AG04450 (cell line): ENCODE measurements at regions not wholly inside any gene's neighbourhood (a gene's known extent, or its start where the extent isn't known, plus 50 kb on each side); places are given as distances from the start of the nearest gene placed in this dataset.

Experiments
- CTCF ChIA-PET: fragments of 300-600, 350-600 bp; formaldehyde crosslinking; extraction: SDS; loops from one replicate; lab custom pipeline; 2022; ENCODE audit warnings: antibody characterized with exemption, inconsistent platforms; lab: Charles Lee
- POLR2A ChIA-PET: fragments of 350-600 bp; formaldehyde crosslinking; extraction: SDS; loops from one replicate; lab custom pipeline; 2021; ENCODE audit warnings: antibody characterized with exemption, inconsistent platforms; lab: Yijun Ruan, JAX
- DNase-seq: peaks from one replicate; pipeline ENCODE4 v3.0.0-alpha.2; 2011; ENCODE audit warnings: low read depth, low spot score
- H3K27ac ChIP-seq: one replicate; pipeline ENCODE4 v1.5.1; 2012; ENCODE audit warnings: low read depth, low read length, control low read depth
- H3K27me3 ChIP-seq: one replicate; pipeline ENCODE4 v1.6.0; 2012; ENCODE audit warnings: low read length; ENCODE audit not compliant: control insufficient read depth, insufficient read depth
- H3K4me3 ChIP-seq: 2 replicates; pipeline ENCODE4 v1.5.1; 2011; ENCODE audit warnings: mild to moderate bottlenecking, low read depth, low read length, control low read depth
- H3K9me3 ChIP-seq: 2 replicates; pipeline ENCODE4 v1.5.1; 2012; ENCODE audit warnings: low read length; ENCODE audit not compliant: control insufficient read depth, insufficient read depth
- CTCF ChIP-seq: IDR thresholded peaks from 2 replicates; pipeline ENCODE4 v1.5.1; 2011; ENCODE audit warnings: low read depth, low read length, control low read depth, inconsistent platforms

GRCh38 chr9:73470766-73471165 is 319.1 kb downstream of the ANXA1 start:
- no peak for DNase-seq
- TF ChIP-seq CTCF: no peak
- CTCF ChIA-PET: no interaction called here
- Histone ChIP-seq H3K4me3 (no peak overlapping the region), H3K9me3 (peaks cover 19% of the 10 kb centered on the region), H3K27ac (no peak overlapping the region), H3K27me3 (no peaks in the 10 kb centered on the region)
- POLR2A ChIA-PET: no interaction called here

DNA sequence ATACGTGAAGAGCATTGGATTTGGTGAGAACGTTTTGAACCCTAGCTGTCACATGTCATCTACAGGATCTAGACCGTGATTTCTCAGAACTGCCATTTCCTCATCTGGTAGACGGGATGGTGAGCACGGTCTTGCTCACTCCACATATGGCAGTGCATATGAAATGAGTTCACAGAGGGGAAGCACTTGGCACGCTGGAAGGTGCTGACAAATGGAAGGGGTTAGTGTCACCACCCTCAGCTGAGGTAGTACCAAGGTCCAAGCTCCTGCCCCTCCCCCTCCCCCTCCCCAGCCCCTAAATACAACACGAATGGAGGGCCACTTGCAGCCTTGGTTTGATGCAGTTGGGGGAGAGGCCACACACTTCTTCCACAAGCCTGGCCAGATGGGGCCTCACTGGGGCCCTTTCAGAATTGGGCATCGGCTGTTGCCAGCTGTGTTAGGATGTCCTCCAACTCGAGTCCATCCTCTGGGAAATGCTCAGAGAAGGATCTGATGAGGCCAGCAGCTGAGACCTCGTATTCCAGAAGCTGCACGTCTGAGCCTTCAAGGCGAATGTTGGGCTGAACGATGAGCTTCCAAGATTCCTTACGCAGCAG is 322.4 kb downstream of the ANXA1 start:
- no peak for TF ChIP-seq CTCF
- H3K4me3 ChIP-seq: no peak overlapping the region
- no peaks in the 10 kb centered on the region for H3K27me3 ChIP-seq
- no peak overlapping the region for H3K27ac ChIP-seq
- H3K9me3 ChIP-seq: peaks cover 22% of the 10 kb centered on the region
- CTCF ChIA-PET: no interaction called here
- POLR2A ChIA-PET: no interaction called here
- no peak for DNase-seq

DNA sequence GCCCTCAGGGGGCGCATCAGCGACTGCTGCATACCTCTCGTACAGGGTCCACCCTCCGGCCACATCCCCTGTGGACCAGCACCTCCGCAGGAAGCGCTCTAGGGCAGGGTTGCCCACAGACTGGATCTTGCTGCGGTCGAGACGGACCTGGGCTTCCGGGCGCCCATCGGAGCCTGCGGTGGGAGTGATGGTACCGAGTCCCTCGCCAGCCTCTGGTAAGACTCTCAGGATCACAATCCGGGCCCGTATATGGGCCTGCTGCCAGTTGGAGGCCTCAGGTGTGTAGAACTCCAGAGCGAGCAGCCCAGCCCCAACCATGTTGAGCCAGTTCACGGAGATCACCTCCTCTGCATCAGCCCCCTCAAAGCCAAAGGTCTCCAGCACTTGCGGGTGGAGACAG is 323.0 kb downstream of the ANXA1 start:
- H3K27ac ChIP-seq: no peak overlapping the region
- peaks cover 22% of the 10 kb centered on the region for H3K9me3 ChIP-seq
- H3K4me3 ChIP-seq: no peak overlapping the region
- no peaks in the 10 kb centered on the region for H3K27me3 ChIP-seq
- POLR2A ChIA-PET: no interaction called here
- no peak for DNase-seq
- TF ChIP-seq CTCF: no peak
- CTCF ChIA-PET: no interaction called here

DNA sequence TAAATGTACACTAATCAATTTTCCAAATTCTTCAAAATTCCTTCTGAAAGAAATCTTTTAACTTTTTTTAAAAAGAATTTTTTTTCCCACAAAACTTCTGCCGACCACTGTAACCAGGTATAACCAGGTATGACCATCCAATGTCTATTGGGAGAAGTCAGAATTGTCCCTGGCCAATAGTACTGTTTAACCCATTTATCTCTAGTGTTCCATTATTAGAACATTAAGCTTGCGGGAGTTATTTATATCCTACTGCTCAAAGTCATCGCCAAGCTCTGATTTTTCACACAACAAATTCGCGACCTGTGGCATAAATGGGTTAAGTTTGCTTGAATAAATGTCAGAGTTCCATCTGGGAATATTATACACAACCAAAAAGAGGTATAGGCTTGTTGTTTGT is 343.2 kb downstream of the ANXA1 start:
- ChIA-PET POLR2A (no interaction called here), CTCF (no interaction called here)
- Histone ChIP-seq H3K27me3 (no peaks in the 10 kb centered on the region), H3K4me3 (no peak overlapping the region), H3K9me3 (no peaks in the 10 kb centered on the region; the same call in 1 of the 2 replicates), H3K27ac (no peak overlapping the region)
- no peak for DNase-seq
- TF ChIP-seq CTCF: no peak

- TF ChIP-seq CTCF: no peak
- no peak for DNase-seq
- no peak overlapping the region for H3K4me3 ChIP-seq
- H3K27me3 ChIP-seq: no peaks in the 10 kb centered on the region
- ChIA-PET POLR2A (no interaction called here), CTCF (no interaction called here)
- H3K9me3 ChIP-seq: no peaks in the 10 kb centered on the region; the same call in 1 of the 2 replicates
- H3K27ac ChIP-seq: no peak overlapping the region
Measured at GRCh38 chr9:73497796-73498195, 346.1 kb downstream of the ANXA1 start.
